HCT116 (cell line): ENCODE measurements at regions not wholly inside any gene's neighbourhood (a gene's known extent, or its start where the extent isn't known, plus 50 kb on each side); places are given as distances from the start of the nearest gene placed in this dataset.

Source experiments
- ATAC-seq: fragments of 200-7000 bp; cut with Tn5 transposase; 2 replicates; pipeline ENCODE4 v1.9.1; 2020; ENCODE audit warnings: mild to moderate bottlenecking, moderate library complexity
- BruUV-seq: library from RNA; stranded (reverse); fragments of 400-500 nt; replicated peaks from 2 replicates; lab custom pipeline; 2021; lab: Mats Ljungman, UMichigan
- CTCF ChIA-PET: fragments of 300-600 bp; sonication (Branson Sonifier 250); formaldehyde crosslinking; loops from one replicate; lab custom pipeline; 2021; ENCODE audit warnings: antibody characterized with exemption; lab: Charles Lee
- POLR2A ChIA-PET: fragments of 300-600, 350-600 bp; sonication (Branson Sonifier 250); formaldehyde crosslinking; loops from one replicate; lab custom pipeline; 2021; ENCODE audit warnings: antibody characterized with exemption; lab: Charles Lee
- RAD21 ChIA-PET, 2 experiments: fragments of 300-600 bp; sonication (Branson Sonifier 250); formaldehyde crosslinking; loops; one replicate each; lab custom pipeline; 2023; ENCODE audit warnings: low total read pairs in 2 of 2; ENCODE audit not compliant: uncharacterized antibody in 2 of 2, unreplicated experiment in 2 of 2, low non-redundant PET in 1 of 2; lab: Charles Lee
- DNase-seq: peaks from one replicate; pipeline ENCODE4 v3.0.0-alpha.2; 2010; ENCODE audit warnings: low read depth, low spot score
- H2AFZ ChIP-seq: fragments of 200-600 bp; shearing (Covaris generic), sonication (generic); 2 replicates; pipeline ENCODE4 v1.6.1; 2017; ENCODE audit warnings: low read depth, mixed run types, mixed read lengths, antibody characterized with exemption, low read length; ENCODE audit not compliant: poor library complexity, severe bottlenecking
- H3K27ac ChIP-seq: 2 replicates; pipeline ENCODE4 v1.5.1; 2012; ENCODE audit warnings: low read depth, low read length
- H3K27me3 ChIP-seq: fragments of 200-600 bp; sonication (generic); 2 replicates; pipeline ENCODE4 v1.6.1; 2016; ENCODE audit warnings: mixed run types, low read length, mixed read lengths; ENCODE audit not compliant: insufficient read depth
- H3K36me3 ChIP-seq, 2 experiments: fragments of 200-500 bp in 1 of 2; fragments of 200-600 bp in 1 of 2; sonication (Bioruptor generic) in 1 of 2; sonication (generic) in 1 of 2; 2 replicates each; pipeline versions ENCODE4 v1.5.1 to v1.6.1; 2014 to 2016; ENCODE audit warnings: low read length in 2 of 2, inconsistent platforms in 1 of 2, mixed read lengths in 1 of 2, mixed run types in 1 of 2; ENCODE audit not compliant: insufficient read depth in 2 of 2, control insufficient read depth in 1 of 2
- H3K4me1 ChIP-seq, 2 experiments: fragments of 200-600 bp in 1 of 2; sonication (generic) in 1 of 2; 2 replicates each; pipeline versions ENCODE4 v1.5.1 to v1.6.1; 2012 to 2017; ENCODE audit warnings: low read length in 2 of 2, inconsistent platforms in 1 of 2, mild to moderate bottlenecking in 1 of 2, mixed read lengths in 1 of 2, mixed run types in 1 of 2, moderate library complexity in 1 of 2; ENCODE audit not compliant: insufficient read depth in 2 of 2, control insufficient read depth in 1 of 2
- H3K4me2 ChIP-seq: fragments of 200-600 bp; sonication (generic); 2 replicates; pipeline ENCODE4 v1.6.1; 2017; ENCODE audit warnings: mixed run types, low read length, mixed read lengths
- H3K4me3 ChIP-seq, 2 experiments: fragments of 200-600 bp in 1 of 2; sonication (generic) in 1 of 2; replicated peaks in 1 of 2; 2 replicates each; pipeline ENCODE4 v1.5.1; 2011 to 2016; ENCODE audit warnings: low read length in 2 of 2, control low read depth in 1 of 2, low read depth in 1 of 2, mild to moderate bottlenecking in 1 of 2, mixed read lengths in 1 of 2, mixed run types in 1 of 2
- H3K79me2 ChIP-seq: fragments of 200-600 bp; sonication (generic); 2 replicates; pipeline ENCODE4 v1.6.1; 2017; ENCODE audit warnings: mild to moderate bottlenecking, mixed run types, low read length, moderate library complexity, mixed read lengths; ENCODE audit not compliant: insufficient read depth
- H3K9ac ChIP-seq: fragments of 200-600 bp; sonication (generic); 2 replicates; pipeline ENCODE4 v1.6.1; 2016; ENCODE audit warnings: low read length, mixed read lengths
- H3K9me2 ChIP-seq: fragments of 200-600 bp; sonication (generic), shearing (Covaris generic); 2 replicates; pipeline ENCODE4 v1.6.1; 2017; ENCODE audit warnings: mixed run types, mild to moderate bottlenecking, moderate library complexity; ENCODE audit not compliant: insufficient read depth
- H3K9me3 ChIP-seq, 2 experiments: fragments of 200-500 bp in 1 of 2; fragments of 200-600 bp in 1 of 2; sonication (Bioruptor generic) in 1 of 2; sonication (generic) in 1 of 2; 2 replicates each; pipeline ENCODE4 v1.6.1; 2014 to 2017; ENCODE audit warnings: low read length in 2 of 2, mixed read lengths in 2 of 2, inconsistent platforms in 1 of 2, low read depth in 1 of 2, mild to moderate bottlenecking in 1 of 2, mixed run types in 1 of 2, moderate library complexity in 1 of 2; ENCODE audit not compliant: control insufficient read depth in 1 of 2, insufficient read depth in 1 of 2
- H4K20me1 ChIP-seq: fragments of 200-600 bp; sonication (generic), shearing (Covaris generic); 2 replicates; pipeline ENCODE4 v1.6.1; 2017; ENCODE audit warnings: mixed run types, mild to moderate bottlenecking, moderate library complexity; ENCODE audit not compliant: insufficient read depth
- CTCF ChIP-seq, 3 experiments: fragments of 200-600 bp in 1 of 3; sonication (generic) in 1 of 3; IDR thresholded peaks in 2 of 3; conservative IDR thresholded peaks in 1 of 3; 2 replicates each; pipeline ENCODE4 v1.5.1; 2012 to 2017; ENCODE audit warnings: low read depth in 2 of 3, low read length in 2 of 3, antibody characterized with exemption in 1 of 3, borderline replicate concordance in 1 of 3, control low read depth in 1 of 3, mild to moderate bottlenecking in 1 of 3, mixed read lengths in 1 of 3, mixed run types in 1 of 3, moderate library complexity in 1 of 3; ENCODE audit not compliant: insufficient read depth in 1 of 3
- EGR1 ChIP-seq: IDR thresholded peaks from 2 replicates; pipeline ENCODE4 v1.6.1; 2012; ENCODE audit warnings: low read depth
- JUND ChIP-seq: IDR thresholded peaks from 2 replicates; pipeline ENCODE4 v1.6.1; 2012
- MAX ChIP-seq: IDR thresholded peaks from 2 replicates; pipeline ENCODE4 v1.6.1; 2012
- POLR2A ChIP-seq: IDR thresholded peaks from 2 replicates; pipeline ENCODE4 v1.7.0; 2011; ENCODE audit warnings: borderline replicate concordance; ENCODE audit not compliant: insufficient read depth, insufficient read length; ENCODE audit errors: extremely low read depth
- SRF ChIP-seq: IDR thresholded peaks from 2 replicates; pipeline ENCODE4 v1.6.1; 2012; ENCODE audit warnings: low read depth
- TCF7L2 ChIP-seq: IDR thresholded peaks from 2 replicates; pipeline ENCODE4 v1.7.0; 2011; ENCODE audit warnings: borderline replicate concordance, inconsistent platforms; ENCODE audit not compliant: insufficient read depth, insufficient read length; ENCODE audit errors: extremely low read depth
- intact Hi-C: fragments of 100-400 bp; cut with micrococcal nuclease; formaldehyde crosslinking; loops from 2 replicates; pipeline ENCODE4 v1.10.0; 2022

GRCh38 chr2:217535957-217536708 is 466.7 kb downstream of the TNS1 start:
- no peak for ATAC-seq
- Histone ChIP-seq H3K9me2 (no peaks in the 10 kb centered on the region), H3K36me3 (no peaks in the 10 kb centered on the region), H3K4me2 (no peak overlapping the region), H3K27ac (no peak overlapping the region), H3K9ac (no peak overlapping the region), H3K9me3 (no peaks in the 10 kb centered on the region)
- no TSS peak for BruUV-seq
- RAD21 ChIA-PET = no interaction called here
- TF ChIP-seq TCF7L2 (no peak), EGR1 (no peak)
- TF ChIP-seq, all 23 proteins: peak for 0
- H3K27me3 ChIP-seq = peaks cover 61% of the 10 kb centered on the region
- no peak overlapping the region for H2AFZ ChIP-seq
- ChIA-PET POLR2A (no interaction called here), CTCF (no interaction called here)
- H3K4me3 ChIP-seq = no peak overlapping the region
- DNase-seq = no peak
- H3K4me1 ChIP-seq = no peaks in the 10 kb centered on the region
- intact Hi-C loops = no loop called here
- no peaks in the 10 kb centered on the region for H3K79me2 ChIP-seq
- no peaks in the 10 kb centered on the region for H4K20me1 ChIP-seq

- no peak for DNase-seq
- POLR2A ChIA-PET = no interaction called here
- intact Hi-C loops = no loop called here
Observed at GRCh38 chr2:217530392-217531090, 472.3 kb downstream of the TNS1 start.

More at GRCh38 chr2:217530392-217531090, 472.3 kb downstream of the TNS1 start:
- ATAC-seq = no peak
- Histone ChIP-seq H4K20me1 (no peaks in the 10 kb centered on the region), H3K4me1 (no peaks in the 10 kb centered on the region), H3K4me2 (no peak overlapping the region), H3K36me3 (no peaks in the 10 kb centered on the region), H3K27ac (no peak overlapping the region), H2AFZ (no peak overlapping the region), H3K27me3 (peaks cover 56% of the 10 kb centered on the region), H3K9me3 (no peaks in the 10 kb centered on the region), H3K4me3 (no peak overlapping the region), H3K79me2 (no peaks in the 10 kb centered on the region), H3K9ac (no peak overlapping the region), H3K9me2 (no peaks in the 10 kb centered on the region)
- ChIA-PET CTCF (no interaction called here), RAD21 (no interaction called here)
- BruUV-seq = no TSS peak
- TF ChIP-seq TCF7L2 = no peak
- no peak for TF ChIP-seq JUND
- no peak for TF ChIP-seq MAX
- TF ChIP-seq POLR2A = no peak
- no peak for TF ChIP-seq SRF
- no peak for TF ChIP-seq EGR1
- no peak for TF ChIP-seq CTCF (IDR thresholded peaks at IDR 0.05 in 2 of 3, conservative IDR thresholded peaks at IDR 0.05 in 1 of 3; ENCODE audit: borderline replicate concordance in 1 of 3, insufficient read depth in 1 of 3, low read depth in 2 of 3, low read length in 2 of 3)
